ENCODE measurements at regions not wholly inside any gene's neighbourhood (a gene's known extent, or its start where the extent isn't known, plus 50 kb on each side); places are given as distances from the start of the nearest gene placed in this dataset.

- DNase-seq (ENCODE audit: low read depth, low spot score): no peak
- H3K36me3 ChIP-seq (ENCODE audit: control insufficient read depth, insufficient read depth, low read length): no peaks in the 10 kb centered on the region
- ChIA-PET POLR2A (no interaction called here), CTCF (no interaction called here)
- intact Hi-C loops (cut with micrococcal nuclease; ENCODE audit: unreplicated experiment): no loop called here
- H3K27ac ChIP-seq (ENCODE audit: low read length): no peak overlapping the region
- BruUV-seq (replicated peaks): no TSS peak
- no peak for TF ChIP-seq TCF7L2 (IDR thresholded peaks at IDR 0.05; ENCODE audit: low read depth, low read length)
- TF ChIP-seq POLR2AphosphoS5 (IDR thresholded peaks at IDR 0.05; ENCODE audit: low read depth, low read length): no peak
- no peak for TF ChIP-seq CTCF (IDR thresholded peaks at IDR 0.05)
- no peak for TF ChIP-seq REST (IDR thresholded peaks at IDR 0.05; ENCODE audit: insufficient read depth in 1 of 2, low read depth in 2 of 2, low read length in 1 of 2)
- no peak for TF ChIP-seq SIN3A (IDR thresholded peaks at IDR 0.05; ENCODE audit: borderline replicate concordance, insufficient read depth, low read depth, low read length)
- no peaks in the 10 kb centered on the region for H3K27me3 ChIP-seq (ENCODE audit: control insufficient read depth, insufficient read depth, low read length)
- H3K9me3 ChIP-seq (ENCODE audit: control insufficient read depth, insufficient read depth, low read depth, low read length): no peaks in the 10 kb centered on the region
- no peak for ATAC-seq
- in situ Hi-C loops (cut with HindIII; ENCODE audit: low pct_unique_long_range_greater_than_20kb, low sequenced_read_pairs): no loop called here
- H3K4me3 ChIP-seq (ENCODE audit: low read depth in 2 of 2, low read length in 2 of 2): no peak overlapping the region
- no peaks in the 10 kb centered on the region for H3K4me1 ChIP-seq (ENCODE audit: control insufficient read depth, insufficient read depth, low read length)
Observed at GRCh38 chr11:22516111-22516510, 109.5 kb downstream of the FANCF start.

DNA sequence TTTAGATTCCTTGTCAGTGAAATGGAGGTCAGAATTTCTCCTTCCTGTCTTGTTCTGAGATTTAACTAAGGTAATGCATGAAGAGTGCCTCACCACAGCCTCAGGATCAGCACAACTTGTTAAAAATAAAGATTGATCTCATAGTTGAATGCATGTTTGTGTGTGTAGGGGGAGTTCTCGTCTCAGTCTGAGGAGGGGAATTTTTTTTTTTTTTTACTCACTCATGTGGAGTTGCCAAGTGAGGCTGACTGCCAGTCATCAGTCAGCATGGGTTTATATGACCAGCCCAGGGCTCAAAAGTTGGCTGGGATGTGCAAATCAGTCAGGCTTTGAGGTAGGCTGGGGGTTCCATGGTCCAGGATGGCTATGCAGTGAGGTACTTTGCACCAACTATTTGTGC, 113.2 kb downstream of the FANCF start:
- no peaks in the 10 kb centered on the region for H3K4me1 ChIP-seq (ENCODE audit: control insufficient read depth, insufficient read depth, low read length)
- TF ChIP-seq TCF7L2 (IDR thresholded peaks at IDR 0.05; ENCODE audit: low read depth, low read length): no peak
- no peak for TF ChIP-seq SIN3A (IDR thresholded peaks at IDR 0.05; ENCODE audit: borderline replicate concordance, insufficient read depth, low read depth, low read length)
- no peak for TF ChIP-seq REST (IDR thresholded peaks at IDR 0.05; ENCODE audit: insufficient read depth in 1 of 2, low read depth in 2 of 2, low read length in 1 of 2)
- TF ChIP-seq POLR2AphosphoS5 (IDR thresholded peaks at IDR 0.05; ENCODE audit: low read depth, low read length): no peak
- no peak for TF ChIP-seq CTCF (IDR thresholded peaks at IDR 0.05)
- H3K36me3 ChIP-seq (ENCODE audit: control insufficient read depth, insufficient read depth, low read length): no peaks in the 10 kb centered on the region
- POLR2A ChIA-PET: no interaction called here
- in situ Hi-C loops (cut with HindIII; ENCODE audit: low pct_unique_long_range_greater_than_20kb, low sequenced_read_pairs): no loop called here
- no peak overlapping the region for H3K27ac ChIP-seq (ENCODE audit: low read length)
- H3K27me3 ChIP-seq (ENCODE audit: control insufficient read depth, insufficient read depth, low read length): no peaks in the 10 kb centered on the region
- ATAC-seq (no peak), DNase-seq (ENCODE audit: low read depth, low spot score) (no peak)
- no peak overlapping the region for H3K4me3 ChIP-seq (ENCODE audit: low read depth in 2 of 2, low read length in 2 of 2)
- intact Hi-C loops (cut with micrococcal nuclease; ENCODE audit: unreplicated experiment): no loop called here
- CTCF ChIA-PET: no interaction called here
- no TSS peak for BruUV-seq (replicated peaks)
- no peaks in the 10 kb centered on the region for H3K9me3 ChIP-seq (ENCODE audit: control insufficient read depth, insufficient read depth, low read depth, low read length)
